ENCODE measurements at regions not wholly inside any gene's neighbourhood (a gene's known extent, or its start where the extent isn't known, plus 50 kb on each side); places are given as distances from the start of the nearest gene placed in this dataset.

DNA sequence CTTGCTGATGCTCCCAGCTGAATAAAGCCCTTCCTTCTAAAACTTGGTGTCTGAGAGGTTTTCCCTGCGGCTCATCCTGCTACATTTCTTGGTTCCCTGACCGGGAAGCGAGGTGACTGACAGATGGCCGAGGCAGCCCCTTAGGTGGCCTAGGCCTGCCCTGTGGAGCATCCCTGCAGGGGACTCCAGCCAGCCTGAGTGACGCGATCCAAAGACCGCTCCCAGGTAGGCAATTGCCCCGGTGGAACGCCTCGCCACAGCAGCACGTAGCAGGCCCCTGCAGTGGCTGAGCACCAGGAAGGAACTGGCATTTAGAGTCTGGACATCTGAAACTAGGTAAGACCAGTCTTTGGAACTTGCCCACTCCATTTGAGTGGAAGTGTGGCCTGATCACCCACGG is 139.6 kb downstream of the RELL1 start:
- ATAC-seq: no peak
- TF ChIP-seq TCF4 (CRISPR knock-in tag; IDR thresholded peaks at IDR 0.05; ENCODE audit: borderline replicate concordance) (no peak), ARNTL (CRISPR knock-in tag; IDR thresholded peaks at IDR 0.05; ENCODE audit: borderline replicate concordance, low read depth) (no peak), ZFP30 (CRISPR knock-in tag; IDR thresholded peaks at IDR 0.05) (no peak), OSR1 (CRISPR knock-in tag; IDR thresholded peaks at IDR 0.05) (no peak), ZFP3 (CRISPR knock-in tag; IDR thresholded peaks at IDR 0.05) (no peak), ZNF565 (CRISPR knock-in tag; conservative IDR thresholded peaks at IDR 0.05; ENCODE audit: low read depth) (no peak), CSDC2 (CRISPR knock-in tag; IDR thresholded peaks at IDR 0.05) (no peak), BACH2 (CRISPR knock-in tag; IDR thresholded peaks at IDR 0.05; ENCODE audit: borderline replicate concordance) (no peak), RARB (CRISPR knock-in tag; IDR thresholded peaks at IDR 0.05) (no peak), SNAI2 (CRISPR knock-in tag; IDR thresholded peaks at IDR 0.05) (no peak), ZC3H10 (CRISPR knock-in tag; IDR thresholded peaks at IDR 0.05) (no peak), PPARA (CRISPR knock-in tag; IDR thresholded peaks at IDR 0.05; ENCODE audit: borderline replicate concordance) (no peak), ESRRG (CRISPR knock-in tag; IDR thresholded peaks at IDR 0.05) (no peak), ZNF8 (CRISPR knock-in tag; IDR thresholded peaks at IDR 0.05) (no peak), GLIS3 (CRISPR knock-in tag; IDR thresholded peaks at IDR 0.05) (no peak), ISL1 (CRISPR knock-in tag; IDR thresholded peaks at IDR 0.05) (no peak)
- TF ChIP-seq, protein P1, sequence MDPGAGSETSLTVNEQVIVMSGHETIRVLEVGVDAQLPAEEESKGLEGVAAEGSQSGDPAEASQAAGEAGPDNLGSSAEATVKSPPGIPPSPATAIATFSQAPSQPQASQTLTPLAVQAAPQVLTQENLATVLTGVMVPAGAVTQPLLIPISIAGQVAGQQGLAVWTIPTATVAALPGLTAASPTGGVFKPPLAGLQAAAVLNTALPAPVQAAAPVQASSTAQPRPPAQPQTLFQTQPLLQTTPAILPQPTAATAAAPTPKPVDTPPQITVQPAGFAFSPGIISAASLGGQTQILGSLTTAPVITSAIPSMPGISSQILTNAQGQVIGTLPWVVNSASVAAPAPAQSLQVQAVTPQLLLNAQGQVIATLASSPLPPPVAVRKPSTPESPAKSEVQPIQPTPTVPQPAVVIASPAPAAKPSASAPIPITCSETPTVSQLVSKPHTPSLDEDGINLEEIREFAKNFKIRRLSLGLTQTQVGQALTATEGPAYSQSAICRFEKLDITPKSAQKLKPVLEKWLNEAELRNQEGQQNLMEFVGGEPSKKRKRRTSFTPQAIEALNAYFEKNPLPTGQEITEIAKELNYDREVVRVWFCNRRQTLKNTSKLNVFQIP (CRISPR knock-in tag; IDR thresholded peaks at IDR 0.05; ENCODE audit: borderline replicate concordance, low read depth): no peak
- TF ChIP-seq, protein P2, sequence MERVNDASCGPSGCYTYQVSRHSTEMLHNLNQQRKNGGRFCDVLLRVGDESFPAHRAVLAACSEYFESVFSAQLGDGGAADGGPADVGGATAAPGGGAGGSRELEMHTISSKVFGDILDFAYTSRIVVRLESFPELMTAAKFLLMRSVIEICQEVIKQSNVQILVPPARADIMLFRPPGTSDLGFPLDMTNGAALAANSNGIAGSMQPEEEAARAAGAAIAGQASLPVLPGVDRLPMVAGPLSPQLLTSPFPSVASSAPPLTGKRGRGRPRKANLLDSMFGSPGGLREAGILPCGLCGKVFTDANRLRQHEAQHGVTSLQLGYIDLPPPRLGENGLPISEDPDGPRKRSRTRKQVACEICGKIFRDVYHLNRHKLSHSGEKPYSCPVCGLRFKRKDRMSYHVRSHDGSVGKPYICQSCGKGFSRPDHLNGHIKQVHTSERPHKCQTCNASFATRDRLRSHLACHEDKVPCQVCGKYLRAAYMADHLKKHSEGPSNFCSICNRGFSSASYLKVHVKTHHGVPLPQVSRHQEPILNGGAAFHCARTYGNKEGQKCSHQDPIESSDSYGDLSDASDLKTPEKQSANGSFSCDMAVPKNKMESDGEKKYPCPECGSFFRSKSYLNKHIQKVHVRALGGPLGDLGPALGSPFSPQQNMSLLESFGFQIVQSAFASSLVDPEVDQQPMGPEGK (CRISPR knock-in tag; IDR thresholded peaks at IDR 0.05; ENCODE audit: borderline replicate concordance): no peak
- TF ChIP-seq, protein P3, sequence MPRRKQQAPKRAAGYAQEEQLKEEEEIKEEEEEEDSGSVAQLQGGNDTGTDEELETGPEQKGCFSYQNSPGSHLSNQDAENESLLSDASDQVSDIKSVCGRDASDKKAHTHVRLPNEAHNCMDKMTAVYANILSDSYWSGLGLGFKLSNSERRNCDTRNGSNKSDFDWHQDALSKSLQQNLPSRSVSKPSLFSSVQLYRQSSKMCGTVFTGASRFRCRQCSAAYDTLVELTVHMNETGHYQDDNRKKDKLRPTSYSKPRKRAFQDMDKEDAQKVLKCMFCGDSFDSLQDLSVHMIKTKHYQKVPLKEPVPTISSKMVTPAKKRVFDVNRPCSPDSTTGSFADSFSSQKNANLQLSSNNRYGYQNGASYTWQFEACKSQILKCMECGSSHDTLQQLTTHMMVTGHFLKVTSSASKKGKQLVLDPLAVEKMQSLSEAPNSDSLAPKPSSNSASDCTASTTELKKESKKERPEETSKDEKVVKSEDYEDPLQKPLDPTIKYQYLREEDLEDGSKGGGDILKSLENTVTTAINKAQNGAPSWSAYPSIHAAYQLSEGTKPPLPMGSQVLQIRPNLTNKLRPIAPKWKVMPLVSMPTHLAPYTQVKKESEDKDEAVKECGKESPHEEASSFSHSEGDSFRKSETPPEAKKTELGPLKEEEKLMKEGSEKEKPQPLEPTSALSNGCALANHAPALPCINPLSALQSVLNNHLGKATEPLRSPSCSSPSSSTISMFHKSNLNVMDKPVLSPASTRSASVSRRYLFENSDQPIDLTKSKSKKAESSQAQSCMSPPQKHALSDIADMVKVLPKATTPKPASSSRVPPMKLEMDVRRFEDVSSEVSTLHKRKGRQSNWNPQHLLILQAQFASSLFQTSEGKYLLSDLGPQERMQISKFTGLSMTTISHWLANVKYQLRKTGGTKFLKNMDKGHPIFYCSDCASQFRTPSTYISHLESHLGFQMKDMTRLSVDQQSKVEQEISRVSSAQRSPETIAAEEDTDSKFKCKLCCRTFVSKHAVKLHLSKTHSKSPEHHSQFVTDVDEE (CRISPR knock-in tag; IDR thresholded peaks at IDR 0.05): no peak

DNA sequence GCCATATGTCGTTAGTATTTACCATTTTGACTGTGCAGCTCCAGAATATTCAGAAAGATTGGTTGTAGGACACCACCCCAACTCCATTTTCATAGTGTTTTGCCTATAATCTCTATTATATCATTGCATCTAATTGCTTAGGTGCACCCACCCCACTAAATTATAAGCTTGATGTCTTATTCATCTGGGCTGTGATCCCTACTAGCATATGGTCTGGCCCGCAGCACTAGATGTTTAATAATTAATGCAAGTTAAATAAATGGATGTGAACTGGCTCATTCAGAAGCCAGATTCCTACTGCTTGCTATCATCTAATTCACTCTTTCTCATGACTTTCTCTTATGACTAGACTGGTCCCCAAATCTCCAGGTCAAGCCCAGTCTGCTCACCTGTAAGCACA is 143.5 kb downstream of the RELL1 start:
- ATAC-seq: no peak
- TF ChIP-seq, protein P1 (CRISPR knock-in tag; IDR thresholded peaks at IDR 0.05; ENCODE audit: borderline replicate concordance, low read depth): no peak
- no peak for TF ChIP-seq OSR1 (CRISPR knock-in tag; IDR thresholded peaks at IDR 0.05)
- TF ChIP-seq, protein P2 (CRISPR knock-in tag; IDR thresholded peaks at IDR 0.05; ENCODE audit: borderline replicate concordance): no peak
- no peak for TF ChIP-seq ARNTL (CRISPR knock-in tag; IDR thresholded peaks at IDR 0.05; ENCODE audit: borderline replicate concordance, low read depth)
- TF ChIP-seq BACH2 (CRISPR knock-in tag; IDR thresholded peaks at IDR 0.05; ENCODE audit: borderline replicate concordance): no peak
- no peak for TF ChIP-seq ZC3H10 (CRISPR knock-in tag; IDR thresholded peaks at IDR 0.05)
- TF ChIP-seq ISL1 (CRISPR knock-in tag; IDR thresholded peaks at IDR 0.05): no peak
- TF ChIP-seq ZFP30 (CRISPR knock-in tag; IDR thresholded peaks at IDR 0.05): no peak
- TF ChIP-seq PPARA (CRISPR knock-in tag; IDR thresholded peaks at IDR 0.05; ENCODE audit: borderline replicate concordance): no peak
- TF ChIP-seq TOX (CRISPR knock-in tag; IDR thresholded peaks at IDR 0.05; ENCODE audit: borderline replicate concordance): no peak
- TF ChIP-seq ZFP3 (CRISPR knock-in tag; IDR thresholded peaks at IDR 0.05): no peak
- TF ChIP-seq ZNF70 (CRISPR knock-in tag; IDR thresholded peaks at IDR 0.05): no peak
- TF ChIP-seq, protein P4, sequence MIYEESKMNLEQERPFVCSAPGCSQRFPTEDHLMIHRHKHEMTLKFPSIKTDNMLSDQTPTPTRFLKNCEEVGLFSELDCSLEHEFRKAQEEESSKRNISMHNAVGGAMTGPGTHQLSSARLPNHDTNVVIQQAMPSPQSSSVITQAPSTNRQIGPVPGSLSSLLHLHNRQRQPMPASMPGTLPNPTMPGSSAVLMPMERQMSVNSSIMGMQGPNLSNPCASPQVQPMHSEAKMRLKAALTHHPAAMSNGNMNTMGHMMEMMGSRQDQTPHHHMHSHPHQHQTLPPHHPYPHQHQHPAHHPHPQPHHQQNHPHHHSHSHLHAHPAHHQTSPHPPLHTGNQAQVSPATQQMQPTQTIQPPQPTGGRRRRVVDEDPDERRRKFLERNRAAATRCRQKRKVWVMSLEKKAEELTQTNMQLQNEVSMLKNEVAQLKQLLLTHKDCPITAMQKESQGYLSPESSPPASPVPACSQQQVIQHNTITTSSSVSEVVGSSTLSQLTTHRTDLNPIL (CRISPR knock-in tag; IDR thresholded peaks at IDR 0.05; ENCODE audit: low read depth): no peak
- no peak for TF ChIP-seq GLIS3 (CRISPR knock-in tag; IDR thresholded peaks at IDR 0.05)

Measured in SK-N-SH treated with all-trans-retinoic acid at 6 μM for 48 hours (cell line).